ENCODE measurements at regions not wholly inside any gene's neighbourhood (a gene's known extent, or its start where the extent isn't known, plus 50 kb on each side); places are given as distances from the start of the nearest gene placed in this dataset.
"Not testable (repeated sequence)": the region's sequence is repeated elsewhere in the genome, so short reads cannot be mapped to it uniquely, and the experiment has no call there.

GRCh38 chr9:81031422-81032029 lies 657.8 kb downstream of the TLE1 start:
- no peak for DNase-seq (ENCODE audit: extremely low spot score)
- POLR2A ChIA-PET: no interaction called here
- no peak for TF ChIP-seq CTCF (IDR thresholded peaks at IDR 0.05; ENCODE audit: control extremely low read depth, extremely low read depth, low read depth, missing control alignments)
- CTCF ChIA-PET: no interaction called here

- no peak for DNase-seq (ENCODE audit: extremely low spot score)
- TF ChIP-seq CTCF (IDR thresholded peaks at IDR 0.05; ENCODE audit: control extremely low read depth, extremely low read depth, low read depth, missing control alignments): no peak
- ChIA-PET POLR2A (no interaction called here), CTCF (no interaction called here)
Measured at GRCh38 chr9:81030027-81030426, 659.3 kb downstream of the TLE1 start.

GRCh38 chr9:81028504-81028903 lies 660.8 kb downstream of the TLE1 start:
- ChIA-PET POLR2A (no interaction called here), CTCF (no interaction called here)
- no peak for TF ChIP-seq CTCF (IDR thresholded peaks at IDR 0.05; ENCODE audit: control extremely low read depth, extremely low read depth, low read depth, missing control alignments)
- DNase-seq (ENCODE audit: extremely low spot score): no peak

GRCh38 chr9:81022177-81022576 lies 667.2 kb downstream of the TLE1 start:
- DNase-seq (ENCODE audit: extremely low spot score): no peak
- CTCF ChIA-PET: interaction anchor here (1.0 to 1.4 kb wide), 2 partner anchors 20 to 22 kb away, joined by 3 read pairs; no protein-coding TSS in a partner anchor
- POLR2A ChIA-PET: no interaction called here
- no peak for TF ChIP-seq CTCF (IDR thresholded peaks at IDR 0.05; ENCODE audit: control extremely low read depth, extremely low read depth, low read depth, missing control alignments)

GRCh38 chr9:81014945-81015344 lies 674.4 kb downstream of the TLE1 start:
- DNase-seq (ENCODE audit: extremely low spot score); CTCF ChIA-PET; POLR2A ChIA-PET: not testable (repeated sequence)

GRCh38 chr9:81013191-81013590 lies 676.2 kb downstream of the TLE1 start:
- POLR2A ChIA-PET; DNase-seq (ENCODE audit: extremely low spot score); CTCF ChIA-PET: not testable (repeated sequence)

- no peak for TF ChIP-seq CTCF (IDR thresholded peaks at IDR 0.05; ENCODE audit: control extremely low read depth, extremely low read depth, low read depth, missing control alignments)
- ChIA-PET CTCF (interaction anchor here (1.2 to 1.3 kb wide), 2 partner anchors 9 to 18 kb away, joined by 3 read pairs; no protein-coding TSS in a partner anchor), POLR2A (no interaction called here)
- no peak for DNase-seq (ENCODE audit: extremely low spot score)
Measured at GRCh38 chr9:81002906-81003305, 686.4 kb downstream of the TLE1 start.

GRCh38 chr9:81002242-81002641 lies 687.1 kb downstream of the TLE1 start:
- POLR2A ChIA-PET: no interaction called here
- no peak for TF ChIP-seq CTCF (IDR thresholded peaks at IDR 0.05; ENCODE audit: control extremely low read depth, extremely low read depth, low read depth, missing control alignments)
- no peak for DNase-seq (ENCODE audit: extremely low spot score)
- CTCF ChIA-PET: interaction anchor here (1.2 to 1.3 kb wide), 2 partner anchors 8 to 19 kb away, joined by 3 read pairs; no protein-coding TSS in a partner anchor

Data from GM10248 (cell line).